NOMO-1 treated with dmso at 0.1 percent for 144 hours (cell line): ENCODE measurements at regions not wholly inside any gene's neighbourhood (a gene's known extent, or its start where the extent isn't known, plus 50 kb on each side); places are given as distances from the start of the nearest gene placed in this dataset.
A peak's percentile ranks its signal among the peaks of the same experiment; 100 is the strongest.

Experiments
- DNase-seq: peaks from one replicate; lab custom pipeline; 2025; ENCODE audit not compliant: unreplicated experiment; lab: John Stamatoyannopoulos, UW

- no peak for DNase-seq
These were observed 1145.0 kb downstream of the MAT2B start for GRCh38 chr5:164650427-164650826.

- DNase-seq: no peak
These were observed 1146.3 kb downstream of the MAT2B start for GRCh38 chr5:164651546-164652275.

- no peak for DNase-seq
These were observed 1146.8 kb downstream of the MAT2B start for GRCh38 chr5:164652276-164652660.

GRCh38 chr5:164663198-164663989 lies 1158.0 kb downstream of the MAT2B start:
- DNase-seq: no peak

GRCh38 chr5:164671640-164672039 lies 1166.2 kb downstream of the MAT2B start:
- peak; percentile 28 for DNase-seq

- DNase-seq: no peak
These were observed 1166.8 kb downstream of the MAT2B start for GRCh38 chr5:164672205-164672604.

GRCh38 chr5:164672931-164673694 lies 1167.7 kb downstream of the MAT2B start:
- DNase-seq: no peak

- DNase-seq: no peak
These were observed 1174.0 kb downstream of the MAT2B start for GRCh38 chr5:164679461-164679860.

GRCh38 chr5:164680216-164680615 lies 1174.8 kb downstream of the MAT2B start:
- no peak for DNase-seq

GRCh38 chr5:164680812-164681520 lies 1175.5 kb downstream of the MAT2B start:
- no peak for DNase-seq

- no peak for DNase-seq
These were observed 1182.0 kb downstream of the MAT2B start for GRCh38 chr5:164687391-164687790.

GRCh38 chr5:164688437-164688836 lies 1183.0 kb downstream of the MAT2B start:
- DNase-seq: no peak

GRCh38 chr5:164708831-164709230 lies 1203.4 kb downstream of the MAT2B start:
- DNase-seq: no peak

GRCh38 chr5:164713682-164714081 lies 1208.3 kb downstream of the MAT2B start:
- no peak for DNase-seq

- no peak for DNase-seq
These were observed 1215.7 kb downstream of the MAT2B start for GRCh38 chr5:164721116-164721515.

- DNase-seq: no peak
These were observed 1216.2 kb downstream of the MAT2B start for GRCh38 chr5:164721656-164722055.

GRCh38 chr5:164722702-164723101 lies 1217.3 kb downstream of the MAT2B start:
- DNase-seq: no peak

GRCh38 chr5:164727012-164727411 lies 1221.6 kb downstream of the MAT2B start:
- DNase-seq: no peak

GRCh38 chr5:164728733-164729132 lies 1223.3 kb downstream of the MAT2B start:
- no peak for DNase-seq

GRCh38 chr5:164735334-164735733 lies 1229.9 kb downstream of the MAT2B start:
- no peak for DNase-seq

GRCh38 chr5:164741376-164741775 lies 1236.0 kb downstream of the MAT2B start:
- no peak for DNase-seq
